Neutrophil (primary cell): ENCODE measurements at regions not wholly inside any gene's neighbourhood (a gene's known extent, or its start where the extent isn't known, plus 50 kb on each side); places are given as distances from the start of the nearest gene placed in this dataset.

Source experiments
- H3K27ac ChIP-seq: fragments of 200-600 bp; sonication (generic); 2 replicates; pipeline ENCODE4 v1.5.1; 2016; ENCODE audit warnings: mild to moderate bottlenecking, moderate library complexity
- H3K27me3 ChIP-seq: fragments of 200-600 bp; sonication (generic); 2 replicates; pipeline ENCODE4 v1.6.0; 2016; ENCODE audit warnings: mild to moderate bottlenecking
- H3K36me3 ChIP-seq: fragments of 200-600 bp; sonication (generic); 2 replicates; pipeline ENCODE4 v1.5.1; 2017
- H3K4me1 ChIP-seq, 2 experiments: fragments of 200-600 bp in 1 of 2; sonication (generic) in 1 of 2; 1 replicate in 1 of 2; 2 replicates in 1 of 2; pipeline versions ENCODE4 v1.5.1 to v1.6.1; 2013 to 2016; ENCODE audit warnings: low read depth in 1 of 2, low read length in 1 of 2, mild to moderate bottlenecking in 1 of 2, moderate library complexity in 1 of 2; ENCODE audit not compliant: control insufficient read depth in 1 of 2, insufficient read depth in 1 of 2
- H3K4me3 ChIP-seq, 2 experiments: fragments of 200-600 bp in 1 of 2; sonication (generic) in 1 of 2; 1 replicate in 1 of 2; 2 replicates in 1 of 2; pipeline ENCODE4 v1.5.1; 2013 to 2016; ENCODE audit warnings: low read depth in 1 of 2, low read length in 1 of 2, mild to moderate bottlenecking in 1 of 2, moderate library complexity in 1 of 2
- H3K9me3 ChIP-seq: fragments of 200-600 bp; sonication (generic); 2 replicates; pipeline ENCODE4 v1.5.1; 2016
- TF ChIP-seq, protein P1 (sequence below): fragments of 200-600 bp; sonication (generic); IDR thresholded peaks from 2 replicates; pipeline ENCODE4 v1.5.1; 2016; ENCODE audit warnings: antibody characterized with exemption

DNA sequence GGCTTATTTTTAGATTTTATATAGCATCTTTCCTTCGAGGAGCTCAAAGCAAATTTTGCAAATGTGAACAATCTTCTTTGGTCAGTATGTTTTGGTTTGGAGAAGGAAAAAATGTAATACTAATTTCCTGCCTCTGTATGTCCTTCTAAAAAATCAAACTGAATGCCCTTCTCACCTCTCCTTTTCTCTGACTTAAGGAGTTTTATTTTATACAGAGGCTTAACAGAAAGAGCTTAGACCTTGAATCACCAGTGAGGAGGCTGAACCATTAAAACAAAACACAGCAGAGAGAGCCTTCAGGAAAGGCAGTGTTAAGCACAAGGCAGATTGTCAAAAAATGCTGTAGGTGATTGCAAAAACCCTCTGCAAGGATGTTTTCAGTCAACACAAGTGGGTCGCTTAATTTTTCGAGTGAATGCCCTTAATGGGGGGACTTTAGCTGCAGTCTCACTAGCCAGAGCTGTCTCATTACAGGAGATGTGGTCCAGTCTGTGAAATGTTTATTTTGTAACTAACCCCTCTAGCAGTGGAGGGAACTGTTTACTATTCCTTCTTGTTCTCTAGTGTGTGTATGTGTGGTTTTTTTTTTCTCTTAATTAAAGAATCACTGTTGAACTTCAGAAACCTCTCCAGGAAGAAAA is 481.3 kb upstream of the CITED2 start:
- Histone ChIP-seq H3K27ac (no peak overlapping the region), H3K4me3 (no peak overlapping the region)

DNA sequence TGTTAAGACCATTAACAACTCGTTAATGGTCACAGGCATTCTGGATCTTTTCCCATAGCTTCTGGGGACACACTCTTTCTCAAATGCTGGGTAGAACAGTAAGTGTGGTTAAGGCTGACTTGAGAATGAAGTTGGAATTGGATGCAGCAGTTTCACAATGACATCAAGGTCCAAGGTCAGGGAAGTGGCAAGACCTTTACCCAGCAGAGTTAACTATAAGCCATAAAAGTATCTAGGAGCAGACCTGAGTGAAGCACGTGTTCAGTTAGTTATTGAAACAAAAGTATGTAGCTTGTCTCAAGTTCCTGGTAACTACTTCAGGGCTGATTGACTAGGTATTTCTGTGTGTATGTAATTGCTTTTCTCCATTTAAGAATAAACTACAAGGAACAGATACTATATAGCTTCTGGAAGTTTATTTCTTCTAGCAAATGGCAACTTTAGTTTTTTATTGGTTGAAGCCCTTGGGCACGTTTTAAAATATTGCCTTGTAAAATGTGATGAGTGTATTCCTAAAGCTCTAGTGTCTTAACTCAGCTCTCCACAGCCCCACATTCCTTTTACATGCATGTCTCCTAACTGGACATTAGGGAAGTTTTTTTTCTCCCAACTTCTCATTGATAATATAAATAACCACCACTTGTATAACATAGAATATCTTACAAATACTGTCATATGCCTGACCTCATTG is 479.0 kb upstream of the CITED2 start:
- H3K4me3 ChIP-seq: no peak overlapping the region
- no peak overlapping the region for H3K27ac ChIP-seq
- H3K9me3 ChIP-seq: no peaks in the 10 kb centered on the region
- no peaks in the 10 kb centered on the region for H3K4me1 ChIP-seq
- no peaks in the 10 kb centered on the region for H3K36me3 ChIP-seq
- H3K27me3 ChIP-seq: no peaks in the 10 kb centered on the region
- TF ChIP-seq, protein P1, sequence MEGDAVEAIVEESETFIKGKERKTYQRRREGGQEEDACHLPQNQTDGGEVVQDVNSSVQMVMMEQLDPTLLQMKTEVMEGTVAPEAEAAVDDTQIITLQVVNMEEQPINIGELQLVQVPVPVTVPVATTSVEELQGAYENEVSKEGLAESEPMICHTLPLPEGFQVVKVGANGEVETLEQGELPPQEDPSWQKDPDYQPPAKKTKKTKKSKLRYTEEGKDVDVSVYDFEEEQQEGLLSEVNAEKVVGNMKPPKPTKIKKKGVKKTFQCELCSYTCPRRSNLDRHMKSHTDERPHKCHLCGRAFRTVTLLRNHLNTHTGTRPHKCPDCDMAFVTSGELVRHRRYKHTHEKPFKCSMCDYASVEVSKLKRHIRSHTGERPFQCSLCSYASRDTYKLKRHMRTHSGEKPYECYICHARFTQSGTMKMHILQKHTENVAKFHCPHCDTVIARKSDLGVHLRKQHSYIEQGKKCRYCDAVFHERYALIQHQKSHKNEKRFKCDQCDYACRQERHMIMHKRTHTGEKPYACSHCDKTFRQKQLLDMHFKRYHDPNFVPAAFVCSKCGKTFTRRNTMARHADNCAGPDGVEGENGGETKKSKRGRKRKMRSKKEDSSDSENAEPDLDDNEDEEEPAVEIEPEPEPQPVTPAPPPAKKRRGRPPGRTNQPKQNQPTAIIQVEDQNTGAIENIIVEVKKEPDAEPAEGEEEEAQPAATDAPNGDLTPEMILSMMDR: no peak

More for the DNA sequence above, 481.3 kb upstream of the CITED2 start:
- H3K4me1 ChIP-seq: no peaks in the 10 kb centered on the region
- no peaks in the 10 kb centered on the region for H3K36me3 ChIP-seq
- TF ChIP-seq, protein P1: no peak
- no peaks in the 10 kb centered on the region for H3K9me3 ChIP-seq
- no peaks in the 10 kb centered on the region for H3K27me3 ChIP-seq

DNA sequence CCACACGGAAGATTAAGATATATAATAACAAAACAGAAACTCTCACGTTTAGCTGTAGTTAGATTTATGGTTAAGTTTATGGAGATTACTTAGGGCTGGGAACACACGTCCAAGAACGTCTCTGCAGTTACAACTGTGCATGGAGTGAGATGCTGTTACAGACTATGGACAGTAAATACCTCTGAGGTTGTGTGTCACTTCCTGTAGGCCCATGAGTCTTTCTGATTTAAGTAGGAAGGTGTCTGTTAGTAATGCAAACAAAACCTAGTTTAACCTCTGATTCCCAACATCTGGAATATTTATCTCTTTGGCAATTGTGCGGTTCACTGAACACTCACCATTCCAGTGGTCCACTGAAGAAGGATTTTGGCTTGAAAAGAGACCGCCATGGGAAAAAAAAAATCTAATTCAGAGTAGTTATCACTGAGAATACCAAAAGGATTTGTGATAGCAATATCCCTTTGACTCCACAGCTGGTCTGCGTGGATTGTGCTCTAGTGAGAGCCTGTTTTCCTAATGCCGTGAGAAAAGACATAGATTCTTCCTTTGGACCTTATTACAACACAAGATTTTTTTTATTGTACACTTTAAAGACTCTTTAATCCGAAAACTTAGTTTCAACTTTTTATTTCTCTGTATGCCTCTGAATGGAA is 478.2 kb upstream of the CITED2 start:
- TF ChIP-seq, protein P1: no peak
- Histone ChIP-seq H3K27me3 (no peaks in the 10 kb centered on the region), H3K9me3 (no peaks in the 10 kb centered on the region), H3K4me3 (no peak overlapping the region), H3K4me1 (no peaks in the 10 kb centered on the region), H3K27ac (no peak overlapping the region), H3K36me3 (no peaks in the 10 kb centered on the region)

DNA sequence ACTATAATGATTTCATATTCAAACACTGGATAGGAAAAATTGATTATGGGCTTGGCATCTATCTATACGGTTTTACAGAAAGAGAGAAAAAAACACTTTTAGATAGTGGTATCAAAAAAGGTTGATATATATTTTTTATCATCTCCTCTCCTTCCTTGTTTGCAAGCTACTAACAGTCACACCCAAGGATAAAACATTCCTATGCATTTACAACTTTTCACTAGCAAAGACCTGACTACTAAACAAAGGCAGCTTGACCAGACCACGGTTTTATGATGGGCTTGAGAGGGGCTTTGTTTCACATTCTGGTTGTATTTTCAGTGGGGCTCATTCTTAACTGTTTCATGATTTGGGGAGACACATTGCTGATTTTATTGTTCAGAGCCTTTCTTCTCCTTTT is 477.6 kb upstream of the CITED2 start:
- H3K9me3 ChIP-seq: no peaks in the 10 kb centered on the region
- no peak overlapping the region for H3K4me3 ChIP-seq
- no peaks in the 10 kb centered on the region for H3K36me3 ChIP-seq
- TF ChIP-seq, protein P1: no peak
- H3K4me1 ChIP-seq: peaks cover under 1% of the 10 kb centered on the region in 2 experiments
- H3K27ac ChIP-seq: no peak overlapping the region
- no peaks in the 10 kb centered on the region for H3K27me3 ChIP-seq

DNA sequence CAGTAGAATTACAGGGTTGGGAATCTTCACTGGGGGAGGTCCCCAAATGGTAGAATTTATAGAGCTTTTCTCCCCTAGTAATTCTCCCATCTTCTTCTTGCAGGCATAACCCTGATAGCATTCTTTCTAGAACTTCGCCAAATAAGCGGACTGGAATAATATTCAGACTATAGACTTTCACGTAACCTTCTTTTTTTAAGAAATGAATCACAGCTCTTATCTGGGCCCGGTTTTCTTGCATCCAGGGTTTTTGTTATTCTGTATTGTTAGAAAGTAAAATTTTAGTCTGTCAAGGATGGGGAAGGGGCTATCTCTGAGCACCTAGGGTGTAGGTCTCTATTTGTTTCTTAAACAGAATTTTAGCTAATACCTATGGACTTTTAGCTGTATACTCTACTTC is 476.8 kb upstream of the CITED2 start:
- TF ChIP-seq, protein P1: no peak
- Histone ChIP-seq H3K27me3 (no peaks in the 10 kb centered on the region), H3K4me1 (peaks cover 7 to 9% of the 10 kb centered on the region in 2 experiments), H3K27ac (no peak overlapping the region), H3K36me3 (no peaks in the 10 kb centered on the region), H3K9me3 (no peaks in the 10 kb centered on the region), H3K4me3 (no peak overlapping the region)
